ENCODE measurements at regions not wholly inside any gene's neighbourhood (a gene's known extent, or its start where the extent isn't known, plus 50 kb on each side); places are given as distances from the start of the nearest gene placed in this dataset.

GRCh38 chr2:15839426-15840124 lies 100.8 kb upstream of the MYCN start:
- Histone ChIP-seq H3K9me2 (ENCODE audit: insufficient read depth) (no peaks in the 10 kb centered on the region), H2AFZ (no peak overlapping the region), H3K36me3 (ENCODE audit: insufficient read depth) (no peaks in the 10 kb centered on the region), H3K4me1 (ENCODE audit: insufficient read depth) (no peaks in the 10 kb centered on the region), H3K79me2 (replicated peaks; ENCODE audit: insufficient read depth) (no peaks in the 10 kb centered on the region), H4K20me1 (replicated peaks; ENCODE audit: insufficient read depth) (no peaks in the 10 kb centered on the region), H3K4me2 (no peak overlapping the region), H3K27me3 (ENCODE audit: insufficient read depth) (no peaks in the 10 kb centered on the region), H3K4me3 (no peak overlapping the region), H3F3A (replicated peaks; ENCODE audit: low read depth) (no peaks in the 10 kb centered on the region), H3K27ac (ENCODE audit: low read depth) (no peak overlapping the region)
- H3K36me3 Mint-ChIP-seq (ENCODE audit: low read depth): no peaks in the 10 kb centered on the region
- peaks cover 3% of the 10 kb centered on the region; the same call in 1 of the 3 replicates for H3K4me1 Mint-ChIP-seq
- DNase-seq (ENCODE audit: low spot score) (no peak), ATAC-seq (no peak)
- no peak overlapping the region for H3K27ac Mint-ChIP-seq
- TF ChIP-seq STAT1 (IDR thresholded peaks at IDR 0.05; ENCODE audit: unreplicated experiment) (no peak), ZNF462 (CRISPR knock-in tag; IDR thresholded peaks at IDR 0.05) (no peak), REST (IDR thresholded peaks at IDR 0.05; ENCODE audit: unreplicated experiment) (no peak), POLR2AphosphoS5 (IDR thresholded peaks at IDR 0.05; ENCODE audit: low read depth) (no peak), NANOG (IDR thresholded peaks at IDR 0.05; ENCODE audit: borderline replicate concordance) (no peak), CTCF (conservative IDR thresholded peaks at IDR 0.05; ENCODE audit: low read depth in 2 of 2) (no peak), JUNB (IDR thresholded peaks at IDR 0.05; ENCODE audit: unreplicated experiment) (no peak), ZNF331 (CRISPR knock-in tag; IDR thresholded peaks at IDR 0.05; ENCODE audit: low read depth) (no peak), ETS1 (IDR thresholded peaks at IDR 0.05) (no peak), EZH2phosphoT487 (IDR thresholded peaks at IDR 0.05; ENCODE audit: unreplicated experiment) (no peak), CREB1 (CRISPR knock-in tag; IDR thresholded peaks at IDR 0.05; ENCODE audit: low read depth) (no peak), EZH2 (IDR thresholded peaks at IDR 0.05; ENCODE audit: low read depth, unreplicated experiment) (no peak), ZNF114 (CRISPR knock-in tag; IDR thresholded peaks at IDR 0.05) (no peak)
- peaks cover 2% of the 10 kb centered on the region; the same call in 1 of the 3 replicates for H3K9me3 Mint-ChIP-seq
- H3K27me3 Mint-ChIP-seq (ENCODE audit: insufficient read depth, low read depth, poor library complexity): peaks cover 6% of the 10 kb centered on the region
- H3K4me3 Mint-ChIP-seq: no peak overlapping the region

Measured in GM23338 (cell line).